ENCODE measurements at regions not wholly inside any gene's neighbourhood (a gene's known extent, or its start where the extent isn't known, plus 50 kb on each side); places are given as distances from the start of the nearest gene placed in this dataset.

DNA sequence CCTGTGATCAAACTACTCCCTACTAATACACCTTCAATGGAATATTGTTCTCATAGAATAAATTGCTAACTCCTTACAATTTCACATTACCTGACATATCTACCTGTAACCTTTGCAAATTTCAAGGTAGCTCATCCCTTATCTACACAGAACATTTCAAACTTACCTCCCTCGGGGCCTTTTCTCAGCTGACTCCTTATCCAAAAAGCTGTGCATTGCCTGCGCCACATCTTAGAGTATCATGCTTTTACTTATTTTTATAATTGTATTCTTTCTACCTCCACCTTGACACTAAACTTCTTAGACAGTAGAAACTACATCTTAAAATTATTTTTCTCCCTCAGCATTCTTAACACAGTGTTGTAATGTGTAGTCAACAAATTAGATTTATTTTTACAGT is 198.5 kb downstream of the FBXO8 start:
- no peaks in the 10 kb centered on the region for H3K36me3 Mint-ChIP-seq (ENCODE audit: low read depth, unreplicated experiment)
- H3K27me3 Mint-ChIP-seq (ENCODE audit: unreplicated experiment): no peaks in the 10 kb centered on the region
- H3K27ac Mint-ChIP-seq (ENCODE audit: unreplicated experiment): peak overlapping the region; percentile 16
- no peaks in the 10 kb centered on the region for H3K9me3 Mint-ChIP-seq (ENCODE audit: unreplicated experiment)
- no peak for TF ChIP-seq CTCF (IDR thresholded peaks at IDR 0.05; ENCODE audit: unreplicated experiment)
- H3K4me3 Mint-ChIP-seq (ENCODE audit: unreplicated experiment): no peak overlapping the region
- DNase-seq (ENCODE audit: low spot score): no peak
- peaks cover 12% of the 10 kb centered on the region for H3K4me1 Mint-ChIP-seq (ENCODE audit: unreplicated experiment)

DNA sequence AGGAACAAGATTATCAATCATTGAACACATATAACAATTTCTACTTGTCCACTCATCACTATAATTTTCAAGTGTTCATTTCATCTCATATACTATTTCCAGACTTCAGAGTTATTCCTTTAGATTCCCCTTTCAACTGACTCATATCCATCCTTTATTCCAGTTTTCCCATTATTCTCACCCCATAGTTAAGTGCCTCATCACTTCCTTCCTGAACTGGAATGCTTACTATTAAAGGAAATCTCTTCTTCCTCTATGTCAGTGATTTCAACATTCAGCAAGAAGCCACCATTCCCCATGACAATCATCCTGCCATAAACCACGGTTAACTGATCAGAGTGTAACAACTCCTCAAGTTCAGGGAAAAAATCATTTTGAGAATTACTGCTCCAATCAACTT is 198.9 kb downstream of the FBXO8 start:
- H3K27ac Mint-ChIP-seq (ENCODE audit: unreplicated experiment): peak overlapping the region; percentile 16
- no peaks in the 10 kb centered on the region for H3K27me3 Mint-ChIP-seq (ENCODE audit: unreplicated experiment)
- peaks cover 12% of the 10 kb centered on the region for H3K4me1 Mint-ChIP-seq (ENCODE audit: unreplicated experiment)
- H3K4me3 Mint-ChIP-seq (ENCODE audit: unreplicated experiment): no peak overlapping the region
- no peak for DNase-seq (ENCODE audit: low spot score)
- H3K36me3 Mint-ChIP-seq (ENCODE audit: low read depth, unreplicated experiment): no peaks in the 10 kb centered on the region
- TF ChIP-seq CTCF (IDR thresholded peaks at IDR 0.05; ENCODE audit: unreplicated experiment): no peak
- no peaks in the 10 kb centered on the region for H3K9me3 Mint-ChIP-seq (ENCODE audit: unreplicated experiment)

GRCh38 chr4:174080361-174080760 is 203.1 kb downstream of the FBXO8 start:
- no peak for TF ChIP-seq CTCF (IDR thresholded peaks at IDR 0.05; ENCODE audit: unreplicated experiment)

DNA sequence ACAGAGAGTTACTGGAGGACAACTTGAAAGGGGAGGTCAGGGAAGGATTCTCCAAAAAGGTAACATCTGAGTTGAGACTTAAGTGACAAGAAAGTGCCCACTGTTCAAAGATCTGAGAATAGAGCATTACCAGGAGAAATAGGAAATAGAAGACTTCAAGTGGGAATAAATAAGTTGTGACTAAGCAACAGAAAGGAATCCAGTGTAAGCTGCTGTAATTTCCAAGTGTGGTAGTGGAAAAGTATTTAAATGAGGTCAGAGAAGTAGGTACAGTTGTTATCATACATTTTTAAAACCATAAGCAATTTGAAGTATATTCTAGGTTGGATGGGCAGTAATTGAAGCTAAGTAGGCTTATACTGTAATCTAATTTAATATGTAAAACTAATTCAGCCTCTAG is 211.9 kb downstream of the FBXO8 start:
- no peak for TF ChIP-seq CTCF (IDR thresholded peaks at IDR 0.05; ENCODE audit: unreplicated experiment)
- no peak overlapping the region for H3K27ac Mint-ChIP-seq (ENCODE audit: unreplicated experiment)
- H3K36me3 Mint-ChIP-seq (ENCODE audit: low read depth, unreplicated experiment): no peaks in the 10 kb centered on the region
- no peak for DNase-seq (ENCODE audit: low spot score)
- H3K27me3 Mint-ChIP-seq (ENCODE audit: unreplicated experiment): peaks cover 2% of the 10 kb centered on the region
- H3K9me3 Mint-ChIP-seq (ENCODE audit: unreplicated experiment): no peaks in the 10 kb centered on the region
- no peaks in the 10 kb centered on the region for H3K4me1 Mint-ChIP-seq (ENCODE audit: unreplicated experiment)
- H3K4me3 Mint-ChIP-seq (ENCODE audit: unreplicated experiment): no peak overlapping the region

More at GRCh38 chr4:174080361-174080760, 203.1 kb downstream of the FBXO8 start:
- Mint-ChIP-seq H3K9me3 (ENCODE audit: unreplicated experiment) (no peaks in the 10 kb centered on the region), H3K4me1 (ENCODE audit: unreplicated experiment) (peaks cover 12% of the 10 kb centered on the region), H3K27me3 (ENCODE audit: unreplicated experiment) (peaks cover 2% of the 10 kb centered on the region), H3K36me3 (ENCODE audit: low read depth, unreplicated experiment) (no peaks in the 10 kb centered on the region), H3K4me3 (ENCODE audit: unreplicated experiment) (no peak overlapping the region), H3K27ac (ENCODE audit: unreplicated experiment) (no peak overlapping the region)
- no peak for DNase-seq (ENCODE audit: low spot score)

DNA sequence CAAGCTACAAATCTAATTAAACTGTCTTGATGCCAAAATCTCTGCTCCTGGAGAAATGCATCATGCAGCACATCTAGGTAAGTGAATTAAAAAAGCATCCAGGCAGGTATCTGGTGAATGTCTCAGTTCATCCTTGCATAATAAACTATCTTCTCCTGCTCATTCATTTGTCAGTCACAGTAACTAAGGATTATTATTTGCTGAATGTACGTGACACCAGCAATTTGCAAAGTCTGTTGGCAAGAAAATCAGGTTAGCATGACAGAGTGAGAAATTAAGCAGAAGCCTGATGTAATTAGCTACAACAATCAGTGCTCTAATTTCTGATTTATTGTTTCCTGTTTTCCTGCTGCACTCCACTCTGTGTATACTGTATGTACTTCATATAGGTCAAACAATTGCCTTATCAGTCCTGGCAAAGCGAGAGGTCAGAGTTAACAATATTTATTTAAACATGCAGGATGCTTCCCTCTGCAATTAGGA is 213.6 kb downstream of the FBXO8 start:
- H3K27ac Mint-ChIP-seq (ENCODE audit: unreplicated experiment): no peak overlapping the region
- no peaks in the 10 kb centered on the region for H3K9me3 Mint-ChIP-seq (ENCODE audit: unreplicated experiment)
- H3K36me3 Mint-ChIP-seq (ENCODE audit: low read depth, unreplicated experiment): no peaks in the 10 kb centered on the region
- TF ChIP-seq CTCF (IDR thresholded peaks at IDR 0.05; ENCODE audit: unreplicated experiment): no peak
- no peaks in the 10 kb centered on the region for H3K4me1 Mint-ChIP-seq (ENCODE audit: unreplicated experiment)
- no peaks in the 10 kb centered on the region for H3K27me3 Mint-ChIP-seq (ENCODE audit: unreplicated experiment)
- no peak overlapping the region for H3K4me3 Mint-ChIP-seq (ENCODE audit: unreplicated experiment)
- no peak for DNase-seq (ENCODE audit: low spot score)
